ENCODE measurements at regions not wholly inside any gene's neighbourhood (a gene's known extent, or its start where the extent isn't known, plus 50 kb on each side); places are given as distances from the start of the nearest gene placed in this dataset.

DNA sequence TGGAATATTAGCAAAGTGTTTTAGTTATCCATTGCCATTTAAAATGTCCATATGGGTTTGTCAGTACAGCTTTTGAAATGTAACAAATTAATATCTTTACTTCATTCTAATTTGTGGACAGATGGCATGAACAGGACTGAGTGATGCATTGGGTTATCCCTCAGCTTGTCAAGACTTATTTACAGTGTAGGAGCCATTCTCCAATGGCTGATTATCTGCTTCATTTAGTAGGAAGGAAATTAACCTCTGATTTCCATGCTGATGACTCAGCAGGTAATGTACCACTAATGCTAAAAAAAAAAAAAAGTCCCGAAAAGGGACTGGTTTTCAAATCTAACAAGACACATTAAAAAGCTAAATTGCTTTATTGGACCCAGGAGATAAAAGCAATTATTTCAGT is 1149.0 kb upstream of the USP15 start:
- DNase-seq = no peak
- no peak overlapping the region for H3K4me3 ChIP-seq (ENCODE audit: control insufficient read depth in 1 of 2, extremely low read depth in 1 of 2, low read length in 1 of 2)
- H3K4me3 Mint-ChIP-seq = no peak overlapping the region
- no peaks in the 10 kb centered on the region for H3K4me1 Mint-ChIP-seq
- CTCF ChIA-PET = no interaction called here
- ATAC-seq (replicated peaks in 1 of 4) = no peak
- H3K9me3 ChIP-seq = no peaks in the 10 kb centered on the region
- peaks cover 15 to 20% (median 17%) of the 10 kb centered on the region in 3 donors for H3K9me3 Mint-ChIP-seq
- no peak overlapping the region for H3K27ac ChIP-seq (ENCODE audit: low read length)
- H3K36me3 ChIP-seq (ENCODE audit: control insufficient read depth in 2 of 2, extremely low read depth in 1 of 2, insufficient read depth in 1 of 2, low read length in 1 of 2) = no peaks in the 10 kb centered on the region
- no peaks in the 10 kb centered on the region for H3K27me3 ChIP-seq (replicated peaks in 1 of 2; ENCODE audit: control insufficient read depth in 2 of 2, extremely low read depth in 1 of 2, insufficient read depth in 2 of 2, low read length in 1 of 2)
- POLR2A ChIA-PET = no interaction called here
- no peaks in the 10 kb centered on the region for H3K4me1 ChIP-seq (ENCODE audit: control insufficient read depth in 1 of 2, extremely low read depth in 1 of 2, insufficient read depth in 2 of 2, low read length in 2 of 2)
- H3K27me3 Mint-ChIP-seq = no peaks in the 10 kb centered on the region
- no CpG with 5 or more reads among the region's 1 CpG for WGBS (ENCODE audit: insufficient coverage)
- H3K27ac Mint-ChIP-seq = no peak overlapping the region
- no peaks in the 10 kb centered on the region for H3K36me3 Mint-ChIP-seq

DNA sequence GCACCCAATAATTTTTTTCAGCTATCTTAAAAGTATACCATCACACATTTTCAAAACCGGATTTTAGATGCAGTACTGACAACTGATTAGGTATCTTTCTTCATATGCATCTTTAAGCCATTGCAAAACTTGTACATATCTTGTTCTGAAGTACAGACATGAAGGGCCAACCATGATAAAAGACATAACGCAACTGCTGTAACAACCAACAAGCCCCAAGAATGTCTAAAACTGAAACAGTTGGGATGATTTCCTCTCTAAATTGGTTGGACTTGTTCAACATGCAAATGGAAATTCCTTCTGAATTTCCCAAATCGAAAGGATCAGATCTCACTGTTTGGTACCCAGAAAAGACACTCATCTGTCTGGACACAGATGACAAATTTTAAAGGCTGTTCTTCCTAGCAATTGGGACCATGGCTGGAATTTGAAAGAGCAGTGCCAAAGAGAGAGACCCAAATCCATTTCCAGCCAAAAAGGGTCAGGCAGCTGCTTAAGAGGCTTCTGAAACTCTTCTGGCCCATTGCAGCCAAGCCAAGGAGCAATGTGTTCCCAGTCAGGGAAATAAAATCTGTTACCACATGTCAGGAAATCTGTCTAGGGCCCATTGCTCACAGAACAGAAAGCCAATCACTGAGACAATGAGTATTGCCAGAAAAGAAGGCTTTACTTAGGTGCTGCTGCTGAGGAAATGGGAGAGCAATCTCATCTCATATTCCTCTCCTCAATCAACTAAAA is 1122.4 kb upstream of the USP15 start:
- Histone ChIP-seq H3K4me1 (ENCODE audit: control insufficient read depth in 1 of 2, extremely low read depth in 1 of 2, insufficient read depth in 2 of 2, low read length in 2 of 2) (no peaks in the 10 kb centered on the region), H3K9me3 (peaks cover 5% of the 10 kb centered on the region), H3K36me3 (ENCODE audit: control insufficient read depth in 2 of 2, extremely low read depth in 1 of 2, insufficient read depth in 1 of 2, low read length in 1 of 2) (no peaks in the 10 kb centered on the region), H3K4me3 (ENCODE audit: control insufficient read depth in 1 of 2, extremely low read depth in 1 of 2, low read length in 1 of 2) (no peak overlapping the region), H3K27ac (ENCODE audit: low read length) (no peak overlapping the region), H3K27me3 (replicated peaks in 1 of 2; ENCODE audit: control insufficient read depth in 2 of 2, extremely low read depth in 1 of 2, insufficient read depth in 2 of 2, low read length in 1 of 2) (no peaks in the 10 kb centered on the region)
- H3K9me3 Mint-ChIP-seq = peaks cover 11 to 20% (median 18%) of the 10 kb centered on the region in 3 donors
- H3K4me1 Mint-ChIP-seq = no peaks in the 10 kb centered on the region
- H3K27me3 Mint-ChIP-seq = no peaks in the 10 kb centered on the region
- H3K36me3 Mint-ChIP-seq = no peaks in the 10 kb centered on the region
- ATAC-seq (replicated peaks in 1 of 4) (no peak), DNase-seq (no peak)
- CTCF ChIA-PET = no interaction called here
- POLR2A ChIA-PET = no interaction called here
- H3K4me3 Mint-ChIP-seq = no peak overlapping the region
- no peak overlapping the region for H3K27ac Mint-ChIP-seq
- 91% methylated on average over 3 of the region's 3 CpGs for WGBS (ENCODE audit: insufficient coverage)

GRCh38 chr12:61138415-61138759 is 1121.8 kb upstream of the USP15 start:
- no peak overlapping the region for H3K27ac ChIP-seq (ENCODE audit: low read length)
- Mint-ChIP-seq H3K4me1 (no peaks in the 10 kb centered on the region), H3K36me3 (no peaks in the 10 kb centered on the region), H3K9me3 (peaks cover 11 to 18% (median 17%) of the 10 kb centered on the region in 3 donors), H3K27me3 (no peaks in the 10 kb centered on the region), H3K4me3 (no peak overlapping the region), H3K27ac (no peak overlapping the region)
- H3K9me3 ChIP-seq = peaks cover 5% of the 10 kb centered on the region
- H3K27me3 ChIP-seq (replicated peaks in 1 of 2; ENCODE audit: control insufficient read depth in 2 of 2, extremely low read depth in 1 of 2, insufficient read depth in 2 of 2, low read length in 1 of 2) = no peaks in the 10 kb centered on the region
- ATAC-seq (replicated peaks in 1 of 4) (no peak), DNase-seq (no peak)
- ChIA-PET CTCF (no interaction called here), POLR2A (no interaction called here)
- H3K4me3 ChIP-seq (ENCODE audit: control insufficient read depth in 1 of 2, extremely low read depth in 1 of 2, low read length in 1 of 2) = no peak overlapping the region
- H3K4me1 ChIP-seq (ENCODE audit: control insufficient read depth in 1 of 2, extremely low read depth in 1 of 2, insufficient read depth in 2 of 2, low read length in 2 of 2) = no peaks in the 10 kb centered on the region
- no peaks in the 10 kb centered on the region for H3K36me3 ChIP-seq (ENCODE audit: control insufficient read depth in 2 of 2, extremely low read depth in 1 of 2, insufficient read depth in 1 of 2, low read length in 1 of 2)

DNA sequence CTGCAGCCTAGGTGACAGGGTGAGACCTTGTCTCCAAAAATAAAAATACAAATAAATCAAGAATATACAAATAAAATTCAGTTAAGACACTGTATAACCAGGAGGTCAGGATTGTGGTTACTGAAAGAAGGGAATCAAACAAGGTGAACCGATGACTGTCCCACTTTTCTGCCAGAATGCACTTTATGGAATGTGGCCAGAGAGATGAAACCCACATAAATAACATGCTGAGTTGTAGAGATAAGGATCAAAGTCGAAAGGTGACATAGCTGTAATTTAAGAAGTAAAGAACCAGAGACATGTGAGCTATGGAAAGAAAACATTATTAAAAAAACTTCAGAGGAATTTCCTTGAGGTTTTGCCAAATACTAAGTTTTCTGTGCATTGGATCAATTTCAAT is 1098.2 kb upstream of the USP15 start:
- H3K36me3 ChIP-seq (ENCODE audit: control insufficient read depth in 2 of 2, extremely low read depth in 1 of 2, insufficient read depth in 1 of 2, low read length in 1 of 2) = no peaks in the 10 kb centered on the region
- Mint-ChIP-seq H3K4me1 (no peaks in the 10 kb centered on the region), H3K27ac (no peak overlapping the region), H3K4me3 (no peak overlapping the region), H3K36me3 (no peaks in the 10 kb centered on the region), H3K9me3 (peaks cover 17 to 34% (median 18%) of the 10 kb centered on the region in 3 donors), H3K27me3 (no peaks in the 10 kb centered on the region)
- no peaks in the 10 kb centered on the region for H3K4me1 ChIP-seq (ENCODE audit: control insufficient read depth in 1 of 2, extremely low read depth in 1 of 2, insufficient read depth in 2 of 2, low read length in 2 of 2)
- H3K9me3 ChIP-seq = no peaks in the 10 kb centered on the region
- no peak overlapping the region for H3K4me3 ChIP-seq (ENCODE audit: control insufficient read depth in 1 of 2, extremely low read depth in 1 of 2, low read length in 1 of 2)
- WGBS (ENCODE audit: insufficient coverage) = no CpG with 5 or more reads among the region's 2 CpGs
- no peaks in the 10 kb centered on the region for H3K27me3 ChIP-seq (replicated peaks in 1 of 2; ENCODE audit: control insufficient read depth in 2 of 2, extremely low read depth in 1 of 2, insufficient read depth in 2 of 2, low read length in 1 of 2)
- no peak overlapping the region for H3K27ac ChIP-seq (ENCODE audit: low read length)
- CTCF ChIA-PET = no interaction called here
- POLR2A ChIA-PET = no interaction called here
- ATAC-seq (replicated peaks in 1 of 4) (no peak), DNase-seq (no peak)

DNA sequence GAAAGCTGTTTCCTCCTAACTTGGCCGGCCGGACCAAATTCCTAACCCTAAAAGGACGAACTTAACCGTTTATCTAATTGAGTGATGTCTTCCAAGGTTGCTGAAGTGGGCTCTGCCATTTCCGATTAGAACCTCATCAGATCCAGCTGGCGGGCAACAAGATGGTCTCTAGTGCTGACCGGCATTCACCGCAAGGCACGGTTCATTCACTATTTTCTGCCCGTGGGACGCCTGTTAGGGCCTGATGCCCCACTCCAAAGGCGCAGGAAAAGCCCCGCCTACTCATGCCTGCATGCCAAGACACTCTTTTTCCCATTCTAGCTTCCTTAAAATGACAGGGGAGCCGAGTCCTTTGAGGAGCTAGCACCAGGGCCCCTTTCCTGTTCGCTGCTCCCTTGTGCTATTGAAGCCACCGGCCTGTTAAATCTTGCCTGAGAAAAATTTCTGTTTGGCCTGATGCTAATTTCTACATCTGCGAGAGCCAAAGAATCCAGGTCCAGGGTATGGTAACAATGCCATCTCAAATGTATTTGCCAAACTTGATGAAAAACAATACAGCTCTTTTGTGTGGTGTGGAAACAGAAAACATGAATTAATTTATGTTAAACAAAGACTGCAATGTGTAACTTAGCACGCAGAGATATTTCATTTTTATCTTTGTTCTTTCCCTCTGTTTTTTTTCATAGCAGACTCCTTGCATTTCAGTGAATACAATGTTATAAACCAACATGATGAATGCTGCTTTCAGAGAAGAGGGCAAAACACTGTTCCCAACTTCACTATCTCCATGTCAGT is 1071.2 kb upstream of the USP15 start:
- Mint-ChIP-seq H3K4me3 (no peak overlapping the region), H3K36me3 (no peaks in the 10 kb centered on the region), H3K27ac (no peak overlapping the region), H3K4me1 (no peaks in the 10 kb centered on the region), H3K27me3 (no peaks in the 10 kb centered on the region), H3K9me3 (peaks cover 4 to 8% (median 4%) of the 10 kb centered on the region in 3 donors)
- no peak overlapping the region for H3K27ac ChIP-seq (ENCODE audit: low read length)
- DNase-seq (no peak), ATAC-seq (replicated peaks in 1 of 4) (no peak)
- no peaks in the 10 kb centered on the region for H3K9me3 ChIP-seq
- POLR2A ChIA-PET = no interaction called here
- WGBS (ENCODE audit: insufficient coverage) = 85% methylated on average over 15 of the region's 18 CpGs
- CTCF ChIA-PET = no interaction called here
- H3K4me3 ChIP-seq (ENCODE audit: control insufficient read depth in 1 of 2, extremely low read depth in 1 of 2, low read length in 1 of 2) = no peak overlapping the region
- no peaks in the 10 kb centered on the region for H3K27me3 ChIP-seq (replicated peaks in 1 of 2; ENCODE audit: control insufficient read depth in 2 of 2, extremely low read depth in 1 of 2, insufficient read depth in 2 of 2, low read length in 1 of 2)
- H3K4me1 ChIP-seq (ENCODE audit: control insufficient read depth in 1 of 2, extremely low read depth in 1 of 2, insufficient read depth in 2 of 2, low read length in 2 of 2) = no peaks in the 10 kb centered on the region
- H3K36me3 ChIP-seq (ENCODE audit: control insufficient read depth in 2 of 2, extremely low read depth in 1 of 2, insufficient read depth in 1 of 2, low read length in 1 of 2) = no peaks in the 10 kb centered on the region

GRCh38 chr12:61213646-61214045 is 1046.6 kb upstream of the USP15 start:
- H3K27ac ChIP-seq (ENCODE audit: low read length) = no peak overlapping the region
- Mint-ChIP-seq H3K4me3 (no peak overlapping the region), H3K27me3 (no peaks in the 10 kb centered on the region), H3K36me3 (no peaks in the 10 kb centered on the region), H3K4me1 (no peaks in the 10 kb centered on the region), H3K9me3 (peaks cover 9 to 17% (median 11%) of the 10 kb centered on the region in 3 donors), H3K27ac (no peak overlapping the region)
- H3K36me3 ChIP-seq (ENCODE audit: control insufficient read depth in 2 of 2, extremely low read depth in 1 of 2, insufficient read depth in 1 of 2, low read length in 1 of 2) = no peaks in the 10 kb centered on the region
- no peak overlapping the region for H3K4me3 ChIP-seq (ENCODE audit: control insufficient read depth in 1 of 2, extremely low read depth in 1 of 2, low read length in 1 of 2)
- POLR2A ChIA-PET = no interaction called here
- WGBS (ENCODE audit: insufficient coverage) = 86% methylated on average over 2 of the region's 3 CpGs
- no peaks in the 10 kb centered on the region for H3K4me1 ChIP-seq (ENCODE audit: control insufficient read depth in 1 of 2, extremely low read depth in 1 of 2, insufficient read depth in 2 of 2, low read length in 2 of 2)
- CTCF ChIA-PET = interaction anchor here in 1 of 2 donors (0.5 kb wide), 1 partner anchor 24 kb away, joined by 10 read pairs; no protein-coding TSS in a partner anchor
- DNase-seq (no peak), ATAC-seq (replicated peaks in 1 of 4) (no peak)
- H3K9me3 ChIP-seq = peaks cover 3% of the 10 kb centered on the region
- H3K27me3 ChIP-seq (replicated peaks in 1 of 2; ENCODE audit: control insufficient read depth in 2 of 2, extremely low read depth in 1 of 2, insufficient read depth in 2 of 2, low read length in 1 of 2) = no peaks in the 10 kb centered on the region

Data from T-cell (primary cell).